Osteocyte (in vitro differentiated cells): ENCODE measurements at regions not wholly inside any gene's neighbourhood (a gene's known extent, or its start where the extent isn't known, plus 50 kb on each side); places are given as distances from the start of the nearest gene placed in this dataset.

ENCODE experiments used
- DNase-seq: peaks from one replicate; pipeline ENCODE4 v3.0.0; 2021; ENCODE audit warnings: mixed read lengths; ENCODE audit not compliant: unreplicated experiment; ENCODE audit errors: extremely low spot score
- H3K27ac Mint-ChIP-seq: one replicate; pipeline ENCODE4 v1.8.0; 2021; ENCODE audit warnings: mild to moderate bottlenecking, mixed read lengths; ENCODE audit not compliant: unreplicated experiment
- H3K27me3 Mint-ChIP-seq: one replicate; pipeline ENCODE4 v1.8.0; 2021; ENCODE audit warnings: mixed read lengths; ENCODE audit not compliant: unreplicated experiment
- H3K36me3 Mint-ChIP-seq: one replicate; pipeline ENCODE4 v1.8.0; 2021; ENCODE audit warnings: mixed read lengths; ENCODE audit not compliant: unreplicated experiment
- H3K4me1 Mint-ChIP-seq: one replicate; pipeline ENCODE4 v1.8.0; 2021; ENCODE audit warnings: mixed read lengths; ENCODE audit not compliant: unreplicated experiment
- H3K4me3 Mint-ChIP-seq: one replicate; pipeline ENCODE4 v1.8.0; 2021; ENCODE audit warnings: mild to moderate bottlenecking, moderate library complexity, mixed read lengths; ENCODE audit not compliant: unreplicated experiment
- H3K9me3 Mint-ChIP-seq: one replicate; pipeline ENCODE4 v1.8.0; 2021; ENCODE audit warnings: mixed read lengths; ENCODE audit not compliant: unreplicated experiment
- CTCF ChIP-seq: fragments of 200-600 bp; sonication (generic); IDR thresholded peaks from 2 replicates; pipeline ENCODE4 v1.5.0; 2021; ENCODE audit warnings: antibody characterized with exemption, mild to moderate bottlenecking, moderate library complexity

GRCh38 chr15:35769656-35770055 is 223.7 kb upstream of the DPH6 start:
- Mint-ChIP-seq H3K36me3 (no peaks in the 10 kb centered on the region), H3K4me3 (no peak overlapping the region), H3K9me3 (no peaks in the 10 kb centered on the region), H3K27me3 (no peaks in the 10 kb centered on the region), H3K4me1 (peaks cover 37% of the 10 kb centered on the region), H3K27ac (no peak overlapping the region)
- TF ChIP-seq CTCF, result no peak
- DNase-seq, result no peak

DNA sequence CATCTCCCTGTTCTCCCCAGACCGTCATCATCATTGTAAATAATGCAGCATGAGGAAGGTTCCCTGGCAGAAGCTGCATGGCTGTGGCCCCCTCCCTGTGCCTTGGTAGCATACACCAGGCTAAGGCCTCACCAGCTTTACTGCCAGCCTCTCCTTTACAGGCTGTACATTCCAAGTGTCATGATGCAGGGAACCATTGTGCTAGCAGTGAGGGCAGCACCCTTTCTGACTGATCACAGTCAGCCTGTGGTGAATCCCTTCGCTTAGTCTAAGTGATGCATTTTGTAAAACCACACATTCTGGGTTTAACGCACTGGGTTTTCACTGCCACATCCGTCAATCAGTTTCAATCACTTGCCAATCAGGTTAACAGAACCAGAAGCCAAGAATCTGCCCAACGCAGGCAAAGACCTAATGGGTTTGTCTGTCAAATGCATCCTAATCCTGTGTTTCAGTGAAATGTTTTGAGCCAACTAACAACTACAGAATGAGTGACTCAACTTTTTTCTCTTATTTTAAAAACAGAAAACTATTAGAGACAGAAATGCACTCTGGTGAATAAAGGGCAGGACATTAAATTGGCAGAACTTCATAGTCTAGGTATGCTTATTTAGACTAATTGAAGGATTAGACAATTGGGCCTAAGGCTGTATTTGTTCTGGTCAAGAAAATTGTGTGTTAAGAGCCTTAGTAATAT is 225.9 kb upstream of the DPH6 start:
- no peak overlapping the region for H3K4me3 Mint-ChIP-seq
- no peaks in the 10 kb centered on the region for H3K27me3 Mint-ChIP-seq
- H3K27ac Mint-ChIP-seq, result no peak overlapping the region
- no peaks in the 10 kb centered on the region for H3K36me3 Mint-ChIP-seq
- DNase-seq, result no peak
- H3K4me1 Mint-ChIP-seq, result peaks cover 21% of the 10 kb centered on the region
- H3K9me3 Mint-ChIP-seq, result peaks cover 5% of the 10 kb centered on the region
- TF ChIP-seq CTCF, result no peak

- no peaks in the 10 kb centered on the region for H3K27me3 Mint-ChIP-seq
These were observed 228.7 kb upstream of the DPH6 start for GRCh38 chr15:35774653-35775052.

GRCh38 chr15:35775471-35775870 is 229.5 kb upstream of the DPH6 start:
- no peaks in the 10 kb centered on the region for H3K27me3 Mint-ChIP-seq
- H3K4me1 Mint-ChIP-seq, result peaks cover 15% of the 10 kb centered on the region
- no peak for TF ChIP-seq CTCF
- H3K27ac Mint-ChIP-seq, result no peak overlapping the region
- peaks cover 5% of the 10 kb centered on the region for H3K9me3 Mint-ChIP-seq
- no peaks in the 10 kb centered on the region for H3K36me3 Mint-ChIP-seq
- no peak overlapping the region for H3K4me3 Mint-ChIP-seq
- no peak for DNase-seq

More at GRCh38 chr15:35774653-35775052, 228.7 kb upstream of the DPH6 start:
- no peaks in the 10 kb centered on the region for H3K36me3 Mint-ChIP-seq
- no peak for TF ChIP-seq CTCF
- peaks cover 5% of the 10 kb centered on the region for H3K9me3 Mint-ChIP-seq
- no peak for DNase-seq
- no peak overlapping the region for H3K27ac Mint-ChIP-seq
- no peak overlapping the region for H3K4me3 Mint-ChIP-seq
- H3K4me1 Mint-ChIP-seq, result peaks cover 15% of the 10 kb centered on the region

DNA sequence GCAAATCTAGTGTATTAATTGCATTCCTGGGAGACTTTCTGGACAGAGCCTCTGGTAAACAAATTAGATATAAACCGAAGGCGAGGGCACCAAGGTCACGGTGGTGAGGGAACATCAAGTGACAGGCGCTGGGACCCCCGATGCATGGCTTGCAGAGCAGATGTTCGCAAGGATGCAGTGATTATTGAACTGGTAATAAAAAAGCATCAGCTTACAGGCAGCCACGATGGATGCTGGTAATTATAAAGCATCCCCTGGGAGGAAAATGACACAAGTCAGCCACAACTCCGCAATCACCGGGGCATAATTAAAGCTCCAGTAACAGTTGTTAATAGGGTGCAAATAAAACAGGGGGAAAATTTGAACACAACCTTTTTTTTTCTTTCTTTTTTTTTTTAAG is 231.1 kb upstream of the DPH6 start:
- Mint-ChIP-seq H3K27me3 (no peaks in the 10 kb centered on the region), H3K9me3 (peaks cover 5% of the 10 kb centered on the region), H3K36me3 (no peaks in the 10 kb centered on the region), H3K27ac (no peak overlapping the region), H3K4me1 (peaks cover 6% of the 10 kb centered on the region), H3K4me3 (no peak overlapping the region)
- DNase-seq, result no peak
- no peak for TF ChIP-seq CTCF
